DND-41 (cell line): ENCODE measurements at regions not wholly inside any gene's neighbourhood (a gene's known extent, or its start where the extent isn't known, plus 50 kb on each side); places are given as distances from the start of the nearest gene placed in this dataset.

ENCODE experiments used
- ATAC-seq: fragments of 200-7000 bp; cut with Tn5 transposase; 3 replicates; pipeline ENCODE4 v1.9.1; 2021; ENCODE audit warnings: low read depth; ENCODE audit not compliant: insufficient read depth
- DNase-seq: peaks from one replicate; pipeline ENCODE4 v3.0.0-alpha.2; 2020
- H2AFZ ChIP-seq: 2 replicates; pipeline ENCODE4 v1.6.0; 2012; ENCODE audit warnings: low read depth, low read length
- H3K27ac ChIP-seq: 2 replicates; pipeline ENCODE4 v1.5.1; 2012; ENCODE audit warnings: low read length, inconsistent platforms
- H3K27me3 ChIP-seq: fragments of 200-600 bp; sonication (generic); 2 replicates; pipeline ENCODE4 v1.6.0; 2012; ENCODE audit warnings: low read length, mild to moderate bottlenecking, inconsistent platforms; ENCODE audit not compliant: insufficient read depth, poor library complexity
- H3K36me3 ChIP-seq: 2 replicates; pipeline ENCODE4 v1.5.1; 2012; ENCODE audit warnings: low read length, inconsistent platforms; ENCODE audit not compliant: insufficient read depth
- H3K4me1 ChIP-seq: 2 replicates; pipeline ENCODE4 v1.5.1; 2012; ENCODE audit warnings: mild to moderate bottlenecking, low read length; ENCODE audit not compliant: insufficient read depth
- H3K4me2 ChIP-seq: 2 replicates; pipeline ENCODE4 v1.6.0; 2012; ENCODE audit warnings: mild to moderate bottlenecking, moderate library complexity, low read length, inconsistent platforms; ENCODE audit not compliant: insufficient read depth
- H3K4me3 ChIP-seq, 2 experiments: fragments of 200-600 bp in 1 of 2; shearing (Covaris generic) in 1 of 2; 2 replicates each; pipeline ENCODE4 v1.5.1; 2012 to 2016; ENCODE audit warnings: inconsistent platforms in 2 of 2, low read length in 2 of 2, mild to moderate bottlenecking in 2 of 2, low read depth in 1 of 2, moderate library complexity in 1 of 2
- H3K79me2 ChIP-seq: 2 replicates; pipeline ENCODE4 v1.6.0; 2012; ENCODE audit warnings: low read length, inconsistent platforms; ENCODE audit not compliant: insufficient read depth
- H3K9ac ChIP-seq: 2 replicates; pipeline ENCODE4 v1.6.0; 2012; ENCODE audit warnings: low read depth, mild to moderate bottlenecking, inconsistent platforms, low read length, moderate library complexity
- H3K9me3 ChIP-seq: 2 replicates; pipeline ENCODE4 v1.5.1; 2012; ENCODE audit warnings: low read length, moderate library complexity, mild to moderate bottlenecking, inconsistent platforms; ENCODE audit not compliant: insufficient read depth, severe bottlenecking
- H4K20me1 ChIP-seq: 2 replicates; pipeline ENCODE4 v1.6.0; 2012; ENCODE audit warnings: low read length; ENCODE audit not compliant: insufficient read depth
- CTCF ChIP-seq: IDR thresholded peaks from 2 replicates; pipeline ENCODE4 v1.5.1; 2012; ENCODE audit warnings: borderline replicate concordance, low read length, moderate library complexity, mild to moderate bottlenecking; ENCODE audit not compliant: poor library complexity, severe bottlenecking; ENCODE audit errors: extremely low read depth
- EZH2 ChIP-seq: IDR thresholded peaks from 3 replicates; pipeline ENCODE4 v1.6.1; 2012; ENCODE audit warnings: borderline replicate concordance, low read depth, mild to moderate bottlenecking, moderate library complexity, low read length, inconsistent platforms; ENCODE audit not compliant: severe bottlenecking

GRCh38 chr3:72444656-72445223 lies 403.5 kb downstream of the SHQ1 start:
- peaks cover 56% of the 10 kb centered on the region; the same call in 1 of the 2 replicates for H4K20me1 ChIP-seq

GRCh38 chr3:72442759-72443158 lies 405.5 kb downstream of the SHQ1 start:
- Histone ChIP-seq H3K4me2 (0 out of 2 replicates have a peak overlapping the region, but pooled peaks have one; percentile 34), H3K4me1 (peaks cover 43% of the 10 kb centered on the region), H3K27me3 (no peaks in the 10 kb centered on the region), H4K20me1 (peaks cover 75% of the 10 kb centered on the region; the same call in 1 of the 2 replicates), H3K36me3 (peaks cover 26% of the 10 kb centered on the region), H3K9ac (no peak overlapping the region), H3K27ac (no peak overlapping the region; the same call in 1 of the 2 replicates), H3K9me3 (no peaks in the 10 kb centered on the region), H3K79me2 (peaks cover 91% of the 10 kb centered on the region), H2AFZ (no peak overlapping the region), H3K4me3 (no peak overlapping the region)
- DNase-seq (no peak), ATAC-seq (no peak)
- TF ChIP-seq EZH2 = no peak
- no peak for TF ChIP-seq CTCF

More at GRCh38 chr3:72444656-72445223, 403.5 kb downstream of the SHQ1 start:
- Histone ChIP-seq H3K4me2 (peak overlapping the region; percentile 76), H3K27me3 (no peaks in the 10 kb centered on the region), H3K4me3 (peak overlapping the region in 1 of 2 experiments; percentile 78; a peak in 1 of 4 replicates), H3K9ac (no peak overlapping the region), H3K4me1 (peaks cover 44% of the 10 kb centered on the region), H3K36me3 (peaks cover 12% of the 10 kb centered on the region), H2AFZ (no peak overlapping the region), H3K79me2 (peaks cover 71% of the 10 kb centered on the region), H3K27ac (no peak overlapping the region), H3K9me3 (no peaks in the 10 kb centered on the region)
- TF ChIP-seq EZH2 (no peak), CTCF (no peak)
- peak; percentile 28; the same call in 1 of the 3 replicates for ATAC-seq
- DNase-seq = no peak

GRCh38 chr3:72441284-72441994 lies 406.8 kb downstream of the SHQ1 start:
- H3K9me3 ChIP-seq = no peaks in the 10 kb centered on the region
- peaks cover 37% of the 10 kb centered on the region for H3K4me1 ChIP-seq
- no peak overlapping the region for H3K4me2 ChIP-seq
- peaks cover 77% of the 10 kb centered on the region; the same call in 1 of the 2 replicates for H4K20me1 ChIP-seq
- TF ChIP-seq EZH2 (no peak), CTCF (no peak)
- no peak overlapping the region for H3K9ac ChIP-seq
- H3K36me3 ChIP-seq = peaks cover 26% of the 10 kb centered on the region
- ATAC-seq = no peak
- H3K79me2 ChIP-seq = peaks cover 100% of the 10 kb centered on the region
- no peak for DNase-seq
- H3K27me3 ChIP-seq = no peaks in the 10 kb centered on the region
- H2AFZ ChIP-seq = no peak overlapping the region
- no peak overlapping the region for H3K4me3 ChIP-seq
- H3K27ac ChIP-seq = no peak overlapping the region
